CD4-positive, alpha-beta T cell treated with Interleukin-17A for 1 hour (primary cell): ENCODE measurements at regions not wholly inside any gene's neighbourhood (a gene's known extent, or its start where the extent isn't known, plus 50 kb on each side); places are given as distances from the start of the nearest gene placed in this dataset.
"Not testable (repeated sequence)": the region's sequence is repeated elsewhere in the genome, so short reads cannot be mapped to it uniquely, and the experiment has no call there.

Source experiments
- DNase-seq: peaks from one replicate; pipeline ENCODE4 v3.0.0-alpha.2; 2020

DNA sequence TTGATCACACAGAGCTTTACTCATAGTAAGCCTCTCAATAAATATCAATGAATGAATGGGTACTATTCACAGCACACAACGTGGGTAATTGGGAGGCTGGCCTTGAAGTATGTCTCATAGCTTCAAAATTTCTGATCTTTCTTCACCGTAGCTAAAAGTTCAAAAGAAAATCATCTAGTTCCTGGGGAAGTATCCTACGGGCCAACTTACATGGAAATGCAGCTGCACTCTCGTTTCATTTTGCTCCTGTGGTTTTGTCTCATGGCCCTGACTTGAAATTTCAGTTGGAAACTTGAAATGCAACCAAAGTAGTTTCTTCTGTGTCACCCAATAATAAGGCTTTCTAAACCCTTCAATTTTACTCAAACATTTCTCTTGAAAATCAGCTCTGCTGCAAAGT is 76.1 kb upstream of the CNIH3 start:
- no peak for DNase-seq

DNA sequence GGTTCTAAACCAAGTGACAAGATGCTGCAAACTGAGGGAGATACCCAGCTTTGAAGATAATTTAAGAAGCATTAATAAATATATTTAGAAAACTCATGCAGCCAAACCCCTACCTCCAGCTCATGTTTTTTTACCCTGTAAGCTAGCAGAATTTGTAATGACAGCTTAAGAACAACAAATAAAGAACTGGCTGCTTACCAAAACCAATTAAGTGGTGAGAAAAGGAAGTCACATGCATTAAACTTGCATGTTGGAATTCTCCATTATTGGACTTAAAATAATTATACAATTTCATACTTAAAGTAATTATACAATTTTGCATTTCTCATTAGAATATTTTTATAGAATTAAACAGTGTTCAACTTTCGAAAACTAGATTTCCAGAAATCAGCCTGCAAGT is 75.6 kb upstream of the CNIH3 start:
- no peak for DNase-seq

DNA sequence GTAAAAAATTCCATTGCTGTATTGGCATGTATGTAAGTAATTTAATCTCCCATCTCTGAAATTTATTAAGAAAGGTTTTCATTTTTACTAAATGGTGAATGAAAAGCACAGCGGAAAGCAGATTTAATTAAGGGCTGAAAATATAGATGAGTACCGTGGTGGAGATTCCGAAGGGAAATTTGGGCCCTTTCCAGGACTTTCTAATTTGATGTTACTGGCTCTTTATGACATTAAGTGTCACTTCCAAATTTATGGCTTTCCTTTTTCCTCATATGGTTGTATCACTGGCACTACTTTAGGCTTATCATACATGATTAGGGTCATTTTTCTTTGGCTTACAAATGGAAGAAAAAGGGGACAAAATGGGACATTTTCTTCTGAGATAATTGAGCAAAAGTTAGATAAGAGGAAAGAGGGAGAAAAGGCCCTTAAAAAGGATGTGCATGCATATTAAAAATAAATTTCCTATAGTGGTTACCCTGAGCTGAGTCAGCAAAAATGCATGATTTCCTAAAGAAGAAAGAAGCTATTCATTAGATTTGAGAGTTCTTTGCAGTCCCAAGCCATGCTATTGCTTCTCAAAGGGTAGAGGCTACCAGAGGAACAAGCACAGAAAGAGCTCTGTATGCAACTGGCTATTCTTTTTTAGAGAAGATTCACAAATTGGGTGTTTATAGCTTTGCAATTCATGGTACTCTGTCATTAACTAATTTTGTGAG is 74.9 kb upstream of the CNIH3 start:
- DNase-seq = no peak

DNA sequence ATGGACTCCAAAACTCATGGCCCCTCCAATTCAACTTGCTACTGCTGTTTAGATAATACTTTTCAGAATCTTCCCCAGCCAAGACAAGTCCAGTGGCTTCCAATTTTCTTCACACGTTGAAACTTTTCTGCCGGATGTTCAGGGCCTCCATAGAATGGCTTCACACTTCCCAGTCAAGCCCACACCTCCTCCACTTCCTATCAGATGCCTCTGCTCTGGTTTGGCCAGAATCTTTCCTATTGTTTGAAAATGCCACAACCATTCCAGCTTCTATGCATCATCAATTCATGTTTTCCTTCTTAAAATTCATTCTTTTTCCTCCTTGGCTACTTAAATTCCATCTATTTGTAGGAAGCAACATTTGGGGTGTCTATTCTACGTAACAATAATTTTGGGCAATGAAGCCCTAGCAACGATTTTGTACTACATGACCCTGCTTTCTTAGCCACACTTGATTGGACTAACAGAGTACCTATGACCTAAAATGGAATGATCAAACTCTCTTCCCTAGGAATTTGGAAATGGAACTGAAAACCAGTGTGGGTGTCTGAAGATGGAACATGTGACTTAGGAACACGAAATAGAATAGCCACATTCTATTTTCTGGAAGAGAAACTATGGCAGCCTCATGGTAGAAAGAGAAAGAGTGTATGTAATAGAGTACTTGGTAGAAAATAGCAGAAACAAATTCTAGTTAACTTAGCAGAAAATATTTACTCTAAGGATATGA is 74.1 kb upstream of the CNIH3 start:
- no peak for DNase-seq

DNA sequence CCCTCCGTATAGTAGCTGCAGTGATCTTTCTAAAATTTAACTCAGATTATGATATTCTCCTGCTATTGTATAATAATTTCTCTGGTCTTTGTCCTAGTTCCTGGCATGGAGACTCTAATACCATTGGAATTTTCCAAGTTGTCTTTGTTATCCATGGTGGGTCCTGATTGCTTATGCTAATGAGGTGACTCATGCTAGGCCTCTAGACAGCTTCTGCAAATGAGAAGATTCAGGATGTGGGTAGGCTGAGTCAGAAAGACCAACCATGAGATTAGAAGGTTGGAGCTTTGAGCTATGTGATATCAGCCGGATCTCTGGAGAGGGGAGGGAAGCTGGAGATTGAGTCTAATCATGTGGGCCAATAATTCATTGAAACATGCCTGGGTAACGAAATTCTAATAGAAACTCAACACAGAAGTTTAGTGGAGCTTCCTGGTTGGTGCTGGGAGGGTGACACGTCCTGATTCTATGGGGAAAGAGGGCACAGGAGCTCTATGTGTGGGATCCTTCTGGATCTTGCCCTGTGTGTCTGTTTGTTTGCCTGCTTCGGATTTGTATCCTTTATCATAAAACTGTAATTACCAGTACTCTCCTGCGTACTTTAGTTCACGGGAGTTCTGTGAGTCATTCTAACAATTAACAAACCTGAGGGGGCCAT is 73.2 kb upstream of the CNIH3 start:
- peak; percentile 9 for DNase-seq

DNA sequence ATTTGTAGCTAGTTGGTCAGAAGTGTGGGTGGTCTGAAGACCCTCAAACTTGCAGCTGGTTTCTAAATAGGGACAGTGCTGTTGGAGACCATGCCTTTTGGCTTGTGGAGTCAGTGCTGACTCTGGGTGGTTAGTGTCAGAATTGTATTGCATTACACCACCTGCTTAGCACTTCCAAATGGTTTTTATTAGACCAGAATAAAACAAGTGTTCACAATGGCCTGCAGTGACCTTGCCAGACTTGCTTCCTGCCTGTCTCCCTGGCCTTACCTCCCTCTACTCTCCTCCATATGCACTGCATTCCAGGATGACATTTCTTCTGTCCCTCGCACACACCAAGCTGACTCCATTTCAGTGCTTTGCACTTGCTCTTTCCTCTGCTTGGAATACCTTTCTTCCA is 72.7 kb upstream of the CNIH3 start:
- DNase-seq = no peak

DNA sequence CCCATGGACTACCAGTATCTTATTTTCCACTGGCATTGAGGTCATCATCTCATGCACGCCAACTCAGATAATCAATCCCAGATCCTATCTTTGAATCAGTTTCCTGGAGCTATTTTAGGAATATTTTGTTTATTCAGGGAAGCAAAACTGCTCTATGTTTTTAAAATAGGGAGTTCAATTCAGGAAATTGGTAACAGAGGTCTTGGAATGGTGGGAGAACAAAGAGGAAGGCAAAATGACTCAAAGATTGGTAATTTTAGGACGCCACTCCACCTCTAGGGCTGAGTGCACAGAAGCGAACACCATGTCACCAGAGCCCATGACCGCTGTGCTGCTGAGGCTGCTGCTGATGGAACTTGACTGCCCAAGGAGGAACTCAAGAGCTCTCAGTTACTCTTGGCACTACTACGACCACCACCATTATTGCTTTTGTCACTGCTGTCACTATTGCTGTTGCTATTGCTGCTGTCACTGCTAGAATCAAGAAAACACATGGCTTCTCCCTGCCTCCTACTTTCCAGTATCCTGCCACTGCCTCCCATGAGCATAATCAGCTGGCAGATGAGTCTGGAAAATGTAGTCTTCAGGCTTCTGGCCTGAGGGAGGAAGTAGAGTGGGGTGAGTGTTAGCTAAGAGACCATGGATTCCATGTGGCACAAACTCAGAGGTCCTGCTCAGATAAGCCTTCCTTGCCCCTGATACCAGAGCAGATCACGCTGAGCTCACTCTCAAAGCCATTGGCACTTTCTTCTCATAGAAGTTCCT is 71.6 kb upstream of the CNIH3 start:
- DNase-seq = no peak

DNA sequence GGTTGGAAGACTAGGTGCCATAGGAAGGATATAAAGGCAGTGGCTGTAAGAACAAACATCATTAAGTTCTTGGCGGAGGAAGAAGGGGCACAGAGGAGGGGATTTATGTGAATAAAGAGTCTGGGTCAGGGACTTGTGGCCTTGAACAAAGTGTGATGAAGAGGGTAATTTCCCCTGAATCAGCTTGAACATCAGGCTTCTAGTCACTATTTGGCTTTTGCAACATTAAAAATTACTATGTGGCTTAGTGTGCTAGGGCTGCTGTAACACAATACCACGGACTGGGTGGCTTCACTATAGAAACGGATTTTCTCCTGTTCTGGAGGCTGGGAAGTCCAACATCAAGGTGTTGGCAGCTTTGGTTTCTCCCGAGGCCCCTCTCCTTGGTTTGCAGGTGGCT is 70.5 kb upstream of the CNIH3 start:
- DNase-seq = no peak

DNA sequence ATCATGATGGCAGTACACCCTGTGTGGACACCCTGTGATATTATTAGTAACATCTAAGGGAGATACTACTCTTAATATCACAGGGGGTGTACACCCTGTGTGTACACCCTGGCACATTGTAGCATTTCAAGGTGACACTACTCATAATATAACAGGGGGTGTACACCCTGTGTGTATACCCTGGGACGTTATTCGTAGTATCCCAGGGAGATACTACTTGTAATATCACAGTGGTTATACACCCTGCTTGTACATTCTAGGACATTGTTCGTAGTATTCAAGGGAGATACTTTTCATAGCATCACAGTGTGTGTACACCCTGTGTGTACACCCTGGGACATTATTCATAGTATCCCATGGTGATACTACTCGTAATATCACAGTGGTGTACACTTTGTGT is 67.4 kb upstream of the CNIH3 start:
- DNase-seq = no peak

DNA sequence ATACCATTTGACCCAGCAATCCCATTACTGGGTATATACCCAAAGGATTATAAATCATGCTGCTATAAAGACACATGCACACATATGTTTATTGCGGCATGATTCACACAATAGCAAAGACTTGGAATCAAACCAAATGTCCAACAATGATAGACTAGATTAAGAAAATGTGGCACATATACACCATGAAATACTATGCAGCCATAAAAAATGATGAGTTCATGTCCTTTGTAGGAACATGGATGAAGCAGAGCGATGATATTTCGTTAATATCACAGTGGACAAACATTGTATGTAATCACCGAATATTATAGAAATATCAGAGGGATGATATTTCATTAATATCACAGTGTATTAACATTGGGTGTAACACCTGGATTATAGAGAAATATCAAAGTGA is 64.9 kb upstream of the CNIH3 start:
- not testable (repeated sequence) for DNase-seq

DNA sequence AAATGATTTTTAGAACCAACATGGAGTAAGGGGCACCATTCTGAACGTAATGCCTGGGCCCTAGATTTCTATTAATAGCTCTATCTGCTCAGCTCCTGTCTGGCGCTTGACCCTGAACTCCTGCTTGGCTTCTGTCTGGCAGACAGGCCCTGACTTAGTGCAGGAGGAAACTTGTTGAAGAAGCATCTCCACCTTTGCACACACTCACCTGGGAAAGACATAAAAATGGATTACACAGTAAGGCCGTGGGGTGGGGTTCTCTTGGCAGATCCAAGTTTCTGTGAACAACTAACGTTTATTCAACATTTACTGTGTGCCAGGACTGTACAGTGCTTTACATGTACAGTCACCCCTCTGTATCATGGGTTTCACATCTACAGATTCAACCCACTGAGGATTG is 62.1 kb upstream of the CNIH3 start:
- DNase-seq = no peak

DNA sequence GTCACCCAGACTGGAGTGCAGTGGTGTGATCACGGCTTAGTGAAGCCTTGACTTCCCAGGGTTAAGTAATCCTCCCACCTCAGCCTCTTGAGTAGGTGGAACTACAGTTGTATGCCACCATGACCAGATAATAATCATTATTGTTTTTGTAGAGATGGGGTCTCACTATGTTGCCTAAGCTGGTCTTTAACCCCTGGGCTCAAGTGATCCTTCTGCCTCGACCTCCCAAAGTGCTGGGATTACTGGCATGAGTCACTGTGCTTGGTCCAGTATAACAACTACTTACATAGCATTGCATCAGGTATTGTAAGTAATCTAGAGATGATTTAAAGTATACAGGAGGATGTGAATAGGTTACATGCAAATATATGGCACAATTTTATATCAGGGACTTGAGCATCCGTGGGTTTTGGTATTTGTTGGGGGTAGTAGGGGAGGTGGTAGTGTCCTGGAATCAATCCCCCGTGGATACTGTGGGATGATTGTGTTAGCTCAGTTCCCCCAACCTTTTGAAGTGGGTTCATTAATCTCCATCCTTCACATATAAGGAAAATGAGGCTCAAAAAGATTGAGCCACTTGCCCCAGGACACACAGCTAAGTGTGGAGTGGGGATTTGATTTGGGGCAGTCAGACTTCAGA is 61.4 kb upstream of the CNIH3 start:
- DNase-seq = no peak

DNA sequence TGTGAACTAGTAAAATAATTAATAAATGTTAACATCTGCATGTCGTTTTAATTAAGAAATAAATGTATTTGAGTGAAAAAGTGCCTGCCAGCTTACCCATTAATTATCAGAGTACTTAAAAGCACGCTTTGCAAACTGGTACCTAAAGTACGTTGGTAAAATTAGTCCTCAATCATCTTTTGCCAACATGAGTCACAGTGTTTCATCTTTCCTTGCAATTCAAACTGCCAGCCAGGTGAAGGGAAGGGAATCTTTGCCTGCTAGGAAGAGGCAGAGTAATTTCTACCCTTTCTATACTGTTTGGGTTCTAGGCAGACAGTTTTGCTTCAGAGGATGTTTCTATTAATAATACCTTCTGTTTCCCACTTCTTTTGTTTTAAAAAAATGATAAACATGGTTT is 57.2 kb upstream of the CNIH3 start:
- no peak for DNase-seq

DNA sequence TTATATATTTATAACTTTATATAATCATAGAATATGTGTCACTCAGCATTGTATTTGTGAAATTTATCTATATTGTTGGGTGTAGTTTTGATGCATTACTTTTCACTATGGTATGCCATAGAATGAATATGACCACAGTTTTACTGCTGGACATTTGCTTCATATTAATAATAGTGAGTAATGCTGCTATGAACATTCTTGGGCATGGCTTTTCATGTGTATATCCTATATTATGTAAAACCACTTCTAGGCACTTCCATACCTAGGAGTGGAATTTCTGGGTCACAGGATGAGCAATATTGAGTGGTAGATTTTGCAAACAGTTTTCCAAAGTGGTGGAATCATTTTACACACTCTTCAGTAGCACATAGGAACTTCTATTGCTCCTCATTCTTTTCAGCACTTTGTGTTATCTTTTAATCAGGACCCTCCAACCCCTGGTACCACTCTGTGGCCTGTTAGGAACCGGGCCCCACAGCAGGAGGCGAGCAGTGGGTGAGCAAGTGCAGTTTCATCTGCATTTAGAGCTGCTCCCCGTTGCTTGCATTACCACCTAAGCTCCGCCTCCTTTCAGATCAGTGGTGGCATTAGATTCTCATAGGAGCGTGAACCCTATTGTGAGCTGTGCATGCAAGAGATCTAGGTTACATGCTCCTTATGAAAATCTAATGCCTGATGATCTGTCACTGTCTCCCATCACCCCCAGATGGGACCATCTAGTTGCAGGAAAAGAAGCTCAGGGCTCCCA is 56.0 kb upstream of the CNIH3 start:
- no peak for DNase-seq

DNA sequence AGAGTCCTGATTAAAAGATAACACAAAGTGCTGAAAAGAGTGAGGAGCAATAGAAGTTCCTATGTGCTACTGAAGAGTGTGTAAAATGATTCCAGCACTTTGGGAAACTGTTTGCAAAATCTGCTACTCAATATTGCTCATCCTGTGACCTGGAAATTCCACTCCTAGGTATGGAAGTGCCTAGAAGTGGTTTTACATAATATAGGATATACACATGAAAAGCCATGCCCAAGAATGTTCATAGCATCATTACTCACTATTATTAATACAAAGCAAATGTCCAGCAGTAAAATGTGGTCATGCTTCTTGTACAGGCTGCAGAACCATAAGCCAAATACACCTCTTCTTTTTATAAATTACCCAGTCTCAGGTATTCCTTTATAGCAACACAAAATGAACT is 53.2 kb upstream of the CNIH3 start:
- not testable (repeated sequence) for DNase-seq

DNA sequence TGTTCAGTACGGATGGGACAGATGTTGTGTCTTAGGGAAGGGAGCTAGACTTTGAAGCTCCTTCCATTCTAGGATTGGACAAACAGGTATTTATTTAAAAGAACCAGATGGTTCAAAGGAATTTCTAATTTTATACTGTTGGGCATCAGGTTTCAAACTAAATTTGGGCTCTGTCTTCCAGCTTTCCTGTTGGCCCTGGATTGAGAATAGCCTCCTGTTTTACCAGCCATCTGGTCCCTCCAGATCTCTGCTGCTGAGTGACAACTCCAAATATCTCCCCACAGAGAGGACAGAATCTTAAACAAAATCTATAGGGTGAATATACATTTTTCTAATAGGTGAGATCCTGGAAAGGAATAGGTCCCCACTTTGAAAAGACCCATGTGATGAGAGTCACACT is 52.5 kb upstream of the CNIH3 start:
- DNase-seq = no peak

DNA sequence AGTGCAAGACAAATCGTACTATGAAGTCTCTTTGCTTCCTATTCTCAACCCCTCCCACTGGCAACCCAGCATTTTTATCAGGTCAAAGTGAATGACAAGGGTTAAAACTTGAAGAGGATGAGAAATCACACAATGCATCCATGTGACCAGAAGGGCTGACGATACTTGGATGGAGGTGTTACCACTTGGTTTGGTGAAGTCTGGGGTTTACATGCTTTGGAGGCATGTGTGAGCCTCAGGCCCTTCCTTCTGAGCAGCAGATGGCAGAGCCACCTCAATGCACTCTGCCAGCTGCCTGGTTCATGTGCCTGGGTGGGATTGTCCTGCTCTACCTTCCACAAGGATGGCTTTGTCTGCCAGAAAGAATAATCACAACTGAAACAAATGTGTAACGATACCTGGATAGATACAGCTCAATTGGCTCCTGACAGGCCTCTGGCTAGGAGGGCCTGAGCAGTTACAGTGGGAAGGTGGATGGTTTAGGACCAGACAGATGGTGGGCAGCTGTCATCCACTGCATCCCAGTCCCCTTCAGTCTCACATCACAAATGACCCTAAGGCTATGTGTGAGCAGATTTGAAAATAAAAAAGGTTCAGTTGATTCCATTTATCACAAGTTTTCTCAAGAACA is 51.5 kb upstream of the CNIH3 start:
- DNase-seq = no peak

DNA sequence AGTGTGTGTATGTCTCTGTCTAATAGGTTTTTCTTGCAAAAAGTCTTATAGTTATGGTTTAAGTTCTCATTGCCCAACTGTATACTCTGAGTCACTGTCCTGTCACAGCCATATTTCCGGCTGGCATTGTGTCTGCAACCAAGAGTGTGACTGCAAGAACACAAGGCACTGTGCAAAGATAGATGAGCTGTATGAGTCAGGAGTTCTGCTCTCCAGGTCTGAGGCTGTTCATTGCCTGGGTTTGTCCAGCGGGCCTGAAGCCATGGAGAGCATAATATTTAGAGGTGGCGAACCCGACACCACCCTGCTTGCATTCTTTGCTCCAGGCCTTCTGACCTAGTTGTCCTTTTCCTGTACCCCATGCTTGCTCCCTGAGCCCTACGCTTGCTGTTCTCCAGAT is 50.9 kb upstream of the CNIH3 start:
- DNase-seq = no peak

DNA sequence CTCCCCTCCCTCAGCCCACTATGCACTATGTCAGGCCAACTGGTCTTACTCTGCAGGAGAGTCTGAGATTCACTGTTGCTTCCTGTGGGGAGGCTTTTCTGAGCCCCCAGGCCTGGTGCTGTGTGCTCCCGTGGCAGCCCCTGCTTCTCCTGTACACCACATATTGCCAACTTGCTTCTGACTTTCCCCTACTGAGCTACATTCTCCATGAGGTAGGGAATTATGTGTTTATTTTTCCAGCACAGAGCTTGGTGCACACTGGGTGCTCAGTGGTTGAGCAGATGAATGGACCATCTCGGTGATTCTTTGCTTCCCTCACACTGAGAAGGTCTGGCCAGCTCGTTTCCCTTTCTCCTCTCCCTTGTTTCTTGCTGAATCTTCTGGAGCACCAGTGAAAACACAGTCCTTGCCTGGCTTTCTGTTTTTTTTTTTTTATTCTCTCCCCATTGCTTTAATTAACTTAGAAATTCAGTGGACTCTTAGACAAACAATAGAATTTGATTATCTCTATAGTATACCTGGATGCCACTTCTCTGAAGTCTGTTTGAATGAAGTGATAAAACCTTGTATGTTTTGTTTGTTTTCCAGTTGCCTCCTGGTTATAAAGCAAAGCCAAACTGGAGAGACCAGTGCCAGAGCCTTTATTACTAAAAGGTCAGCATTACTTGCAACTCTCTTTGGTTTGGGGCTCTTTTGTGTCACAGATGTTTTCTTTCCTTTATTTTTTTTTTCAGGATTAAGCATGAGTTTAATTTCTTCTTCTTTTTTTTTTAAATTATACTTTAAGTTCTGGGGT is 50.3 kb upstream of the CNIH3 start:
- DNase-seq = no peak
